AG09309 (cell line): ENCODE measurements at regions not wholly inside any gene's neighbourhood (a gene's known extent, or its start where the extent isn't known, plus 50 kb on each side); places are given as distances from the start of the nearest gene placed in this dataset.

Experiments
- DNase-seq: peaks from one replicate; pipeline ENCODE4 v3.0.0-alpha.2; 2010; ENCODE audit warnings: low read depth
- H3K4me3 ChIP-seq: 2 replicates; pipeline ENCODE4 v1.5.1; 2011; ENCODE audit warnings: mild to moderate bottlenecking, low read depth, low read length, moderate library complexity; ENCODE audit not compliant: control insufficient read depth
- CTCF ChIP-seq: IDR thresholded peaks from 2 replicates; pipeline ENCODE4 v1.5.1; 2011; ENCODE audit warnings: mild to moderate bottlenecking, low read depth, low read length, inconsistent platforms; ENCODE audit not compliant: insufficient read depth, control insufficient read depth; ENCODE audit errors: missing control alignments

- no peak for TF ChIP-seq CTCF
- no peak for DNase-seq
- H3K4me3 ChIP-seq, result no peak overlapping the region
Observed at GRCh38 chr21:15254111-15254510, 189.3 kb upstream of the NRIP1 start.

GRCh38 chr21:15255261-15255660, 190.5 kb upstream of the NRIP1 start:
- no peak overlapping the region for H3K4me3 ChIP-seq
- no peak for TF ChIP-seq CTCF
- no peak for DNase-seq

GRCh38 chr21:15255763-15256162, 191.0 kb upstream of the NRIP1 start:
- H3K4me3 ChIP-seq, result no peak overlapping the region
- no peak for DNase-seq
- TF ChIP-seq CTCF, result no peak

- no peak overlapping the region for H3K4me3 ChIP-seq
- DNase-seq, result no peak
- no peak for TF ChIP-seq CTCF
Observed at GRCh38 chr21:15256996-15257395, 192.2 kb upstream of the NRIP1 start.

GRCh38 chr21:15257646-15258045, 192.8 kb upstream of the NRIP1 start:
- TF ChIP-seq CTCF, result no peak
- DNase-seq, result no peak
- H3K4me3 ChIP-seq, result no peak overlapping the region

- TF ChIP-seq CTCF, result no peak
- DNase-seq, result no peak
- no peak overlapping the region for H3K4me3 ChIP-seq
Observed at GRCh38 chr21:15259824-15260223, 195.0 kb upstream of the NRIP1 start.

- TF ChIP-seq CTCF, result no peak
- no peak overlapping the region for H3K4me3 ChIP-seq
- DNase-seq, result no peak
Observed at GRCh38 chr21:15260604-15261003, 195.8 kb upstream of the NRIP1 start.
